ENCODE measurements at regions not wholly inside any gene's neighbourhood (a gene's known extent, or its start where the extent isn't known, plus 50 kb on each side); places are given as distances from the start of the nearest gene placed in this dataset.

DNA sequence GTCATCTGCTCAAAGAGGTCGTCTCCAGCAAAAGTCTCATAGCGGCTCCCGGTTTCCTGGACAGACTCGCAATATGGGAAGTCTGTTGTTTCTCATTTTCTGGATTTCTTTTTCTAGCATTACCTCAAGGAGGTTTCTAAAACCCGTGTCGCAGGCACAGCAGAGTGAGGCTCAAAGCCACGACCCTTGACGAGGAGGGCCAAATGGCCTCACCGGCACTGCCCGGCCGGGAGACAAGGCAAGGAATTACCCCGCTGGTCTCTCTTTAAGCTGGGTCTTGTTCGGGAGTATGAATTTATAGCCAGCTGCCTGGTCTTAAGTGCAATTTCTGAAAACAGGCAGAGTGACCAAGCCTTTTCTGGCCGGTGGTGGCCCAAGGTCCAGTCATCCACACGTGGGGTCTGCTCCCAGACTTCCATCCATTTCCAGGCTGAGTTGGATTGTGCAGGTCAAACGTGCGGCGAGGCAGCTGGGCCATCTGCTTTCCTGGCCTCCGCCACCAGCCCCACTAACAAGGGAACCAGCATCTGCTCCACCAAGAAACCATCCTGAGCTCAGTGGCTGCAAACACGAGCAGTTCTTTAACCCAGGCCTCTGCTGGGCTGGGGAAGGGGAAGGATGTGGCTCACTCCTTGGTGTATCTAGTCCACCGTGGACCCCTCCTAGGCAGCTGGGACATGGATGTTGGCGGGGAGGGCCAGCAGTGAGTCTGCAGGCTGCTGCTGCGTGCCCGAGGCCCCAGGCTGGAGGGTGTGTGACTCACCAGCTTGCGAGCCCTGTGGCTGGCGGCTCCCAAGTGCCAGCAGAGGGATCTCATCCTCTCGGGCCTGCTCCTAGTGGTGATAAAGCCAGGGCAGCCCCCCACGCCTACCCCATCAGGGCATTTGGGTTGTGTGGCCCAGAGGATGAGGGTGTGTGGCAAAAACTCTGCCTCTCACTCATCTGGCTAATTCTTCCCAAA lies 55.6 kb upstream of the COL5A1 start:
- DNase-seq (ENCODE audit: low spot score): peak; percentile 95

DNA sequence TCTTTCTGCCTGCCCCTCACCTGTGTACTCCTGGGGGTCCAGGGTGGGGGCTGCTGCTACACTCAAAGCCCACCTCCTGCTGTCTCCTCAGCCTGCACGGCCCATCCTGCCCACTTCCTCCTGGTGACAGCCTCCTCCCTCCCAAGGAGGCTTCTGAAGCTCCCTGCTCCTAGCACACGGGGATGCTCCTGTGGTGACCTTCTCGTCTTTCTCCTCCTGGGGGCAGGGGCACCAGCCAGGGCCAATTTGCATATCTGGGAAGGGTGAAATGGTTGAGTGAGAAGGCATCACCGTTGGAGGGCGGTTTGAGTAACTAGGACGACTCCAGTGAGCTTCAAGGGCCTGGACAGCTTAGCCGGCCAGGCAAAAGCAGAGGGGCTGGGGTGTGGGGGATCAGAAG lies 51.9 kb upstream of the COL5A1 start:
- no peak for DNase-seq (ENCODE audit: low spot score)

DNA sequence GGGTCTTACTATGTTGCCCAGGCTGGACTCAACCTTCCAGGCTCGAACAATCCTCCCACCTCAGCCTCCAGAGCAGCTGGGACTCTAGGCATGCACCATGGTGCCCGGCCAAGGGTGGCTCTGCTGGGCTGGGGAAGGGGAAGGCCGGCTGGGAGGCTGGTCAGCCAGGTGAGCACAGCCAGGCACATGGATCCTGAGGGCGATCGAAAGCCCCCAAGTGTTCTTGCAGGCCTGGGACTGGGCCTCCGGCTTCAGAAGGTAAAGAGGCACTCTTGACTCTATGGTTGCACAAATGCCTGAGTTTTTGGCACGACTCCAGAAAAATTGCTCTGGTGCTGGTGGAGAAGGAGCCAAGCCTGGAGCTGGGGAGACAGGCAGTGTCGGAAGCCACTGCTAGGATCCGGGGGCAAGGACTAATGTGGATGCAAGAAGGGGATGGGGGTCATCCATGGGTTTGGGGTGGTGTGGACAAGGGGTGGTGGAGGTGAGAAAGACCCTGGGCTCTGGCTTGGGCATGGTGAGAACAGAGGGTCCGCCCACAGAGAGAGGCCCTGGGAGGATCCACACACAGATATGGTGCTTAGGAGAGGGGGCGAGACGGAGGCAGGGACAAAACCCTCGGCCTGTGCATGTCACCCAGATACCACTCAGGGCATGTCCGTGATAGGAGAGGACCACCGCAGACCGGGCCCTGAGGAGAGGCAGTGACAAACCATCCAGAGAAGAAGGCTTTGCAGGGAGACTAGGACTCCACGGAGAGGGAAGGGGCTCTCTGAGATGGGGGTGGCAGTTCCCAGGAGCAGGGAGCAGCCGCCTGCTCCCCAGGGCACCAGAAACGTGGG lies 51.1 kb upstream of the COL5A1 start:
- no peak for DNase-seq (ENCODE audit: low spot score)

DNA sequence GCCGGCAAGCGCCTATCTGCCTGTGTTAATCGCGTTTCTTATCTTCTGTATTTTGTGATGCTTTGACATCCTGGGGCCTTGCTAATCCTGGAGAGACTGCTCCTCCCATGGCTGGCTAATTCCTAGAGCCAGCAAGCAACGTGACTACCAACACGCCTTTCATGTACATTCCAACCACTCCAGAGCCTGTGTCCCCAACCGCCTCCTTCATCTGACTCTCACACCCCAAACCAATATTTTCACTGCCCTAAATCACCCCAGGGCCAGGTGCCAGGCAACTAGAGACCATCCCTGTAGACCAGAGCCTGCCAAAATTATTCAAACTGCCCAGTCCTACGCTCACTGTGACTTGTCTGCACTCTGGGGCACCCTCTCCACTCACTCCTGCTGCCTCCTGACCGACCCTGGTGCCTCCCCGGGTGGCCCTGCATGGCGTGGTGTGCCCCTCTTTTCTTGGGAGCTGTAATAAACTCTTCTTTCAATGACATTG lies 50.5 kb upstream of the COL5A1 start:
- peak; percentile 61 for DNase-seq (ENCODE audit: low spot score)

DNA sequence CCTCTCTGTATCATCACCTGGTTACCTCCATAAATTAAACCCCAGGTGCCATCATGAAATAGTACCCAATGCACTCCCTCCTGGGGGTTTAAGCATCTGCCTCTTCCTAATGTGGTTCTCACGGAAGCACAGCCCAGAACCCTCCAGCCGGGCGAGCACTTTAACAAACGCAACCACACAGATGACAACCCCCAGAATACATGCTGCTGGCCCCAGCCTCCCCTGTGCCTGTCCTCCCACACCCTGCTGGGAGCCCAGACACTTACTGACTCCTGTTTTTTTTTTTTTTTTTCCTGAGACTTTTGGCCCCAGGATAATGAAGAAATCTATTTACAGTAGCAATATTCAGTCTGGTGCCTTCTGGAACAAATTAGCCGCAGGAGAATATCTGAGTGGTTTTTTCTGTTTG lies 50.0 kb upstream of the COL5A1 start:
- peak; percentile 77 for DNase-seq (ENCODE audit: low spot score)
